GM18502 (cell line): ENCODE measurements at regions not wholly inside any gene's neighbourhood (a gene's known extent, or its start where the extent isn't known, plus 50 kb on each side); places are given as distances from the start of the nearest gene placed in this dataset.

ENCODE experiments used
- ATAC-seq: cut with Tn5 transposase; IDR thresholded peaks from one replicate; pipeline ENCODE4 v1.9.1; 2021; ENCODE audit warnings: mild to moderate bottlenecking; ENCODE audit not compliant: unreplicated experiment, poor library complexity

- ATAC-seq: no peak
Measured at GRCh38 chr4:167469436-167469835, 235.1 kb upstream of the SPOCK3 start.

GRCh38 chr4:167475951-167476350 lies 241.7 kb upstream of the SPOCK3 start:
- ATAC-seq: no peak

- ATAC-seq: no peak
Measured at GRCh38 chr4:167492007-167492406, 257.7 kb upstream of the SPOCK3 start.

- no peak for ATAC-seq
Measured at GRCh38 chr4:167509551-167509950, 275.3 kb upstream of the SPOCK3 start.

- no peak for ATAC-seq
Measured at GRCh38 chr4:167524091-167524490, 289.8 kb upstream of the SPOCK3 start.

- no peak for ATAC-seq
Measured at GRCh38 chr4:167537761-167538160, 303.5 kb upstream of the SPOCK3 start.

- ATAC-seq: no peak
Measured at GRCh38 chr4:167541286-167541685, 307.0 kb upstream of the SPOCK3 start.

- no peak for ATAC-seq
Measured at GRCh38 chr4:167544391-167544790, 310.1 kb upstream of the SPOCK3 start.

- ATAC-seq: no peak
Measured at GRCh38 chr4:167550021-167550420, 315.7 kb upstream of the SPOCK3 start.

- ATAC-seq: no peak
Measured at GRCh38 chr4:167555338-167556022, 321.2 kb upstream of the SPOCK3 start.

GRCh38 chr4:167578906-167579305 lies 344.6 kb upstream of the SPOCK3 start:
- ATAC-seq: no peak

- ATAC-seq: no peak
Measured at GRCh38 chr4:167581449-167581965, 347.2 kb upstream of the SPOCK3 start.

GRCh38 chr4:167587361-167587760 lies 353.1 kb upstream of the SPOCK3 start:
- no peak for ATAC-seq

GRCh38 chr4:167595898-167596297 lies 361.6 kb upstream of the SPOCK3 start:
- ATAC-seq: no peak

GRCh38 chr4:167602157-167602556 lies 367.9 kb upstream of the SPOCK3 start:
- ATAC-seq: no peak

GRCh38 chr4:167606551-167606950 lies 372.3 kb upstream of the SPOCK3 start:
- no peak for ATAC-seq

- ATAC-seq: no peak
Measured at GRCh38 chr4:167613381-167613780, 379.1 kb upstream of the SPOCK3 start.

- no peak for ATAC-seq
Measured at GRCh38 chr4:167614866-167615265, 380.6 kb upstream of the SPOCK3 start.

- ATAC-seq: no peak
Measured at GRCh38 chr4:167616476-167616875, 382.2 kb upstream of the SPOCK3 start.

- ATAC-seq: peak; percentile 96
Measured at GRCh38 chr4:167622481-167623240, 388.4 kb upstream of the SPOCK3 start.

- ATAC-seq: no peak
Measured at GRCh38 chr4:167623241-167623572, 388.9 kb upstream of the SPOCK3 start.

- no peak for ATAC-seq
Measured at GRCh38 chr4:167629272-167629671, 395.0 kb upstream of the SPOCK3 start.
